Stomach smooth muscle (tissue), 2 donors: ENCODE measurements at regions not wholly inside any gene's neighbourhood (a gene's known extent, or its start where the extent isn't known, plus 50 kb on each side); places are given as distances from the start of the nearest gene placed in this dataset.

Experiments used
- H3K27ac ChIP-seq: one replicate; pipeline ENCODE4 v1.7.0; 2013; ENCODE audit warnings: mild to moderate bottlenecking, low read length, inconsistent platforms
- H3K27me3 ChIP-seq, 2 donors: one replicate each; pipeline ENCODE4 v1.7.0; 2013; ENCODE audit warnings: low read length in 2 of 2; ENCODE audit not compliant: insufficient read depth in 2 of 2, control insufficient read depth in 1 of 2
- H3K36me3 ChIP-seq, 2 donors: one replicate each; pipeline ENCODE4 v1.7.0; 2013; ENCODE audit warnings: low read length in 2 of 2; ENCODE audit not compliant: control insufficient read depth in 2 of 2, insufficient read depth in 2 of 2
- H3K4me1 ChIP-seq: one replicate; pipeline ENCODE4 v1.7.0; 2013; ENCODE audit warnings: low read length; ENCODE audit not compliant: control insufficient read depth, insufficient read depth
- H3K4me3 ChIP-seq, 2 donors: one replicate each; pipeline ENCODE4 v1.7.0; 2013; ENCODE audit warnings: low read length in 2 of 2
- H3K9ac ChIP-seq, 2 donors: one replicate each; pipeline ENCODE4 v1.7.0; 2013; ENCODE audit warnings: low read length in 2 of 2, mild to moderate bottlenecking in 1 of 2
- H3K9me3 ChIP-seq, 2 donors: one replicate each; pipeline ENCODE4 v1.7.0; 2013; ENCODE audit warnings: low read length in 2 of 2; ENCODE audit not compliant: control insufficient read depth in 2 of 2
- donor health status: healthy.
- donor health status: Pancreatic carcinoma.

DNA sequence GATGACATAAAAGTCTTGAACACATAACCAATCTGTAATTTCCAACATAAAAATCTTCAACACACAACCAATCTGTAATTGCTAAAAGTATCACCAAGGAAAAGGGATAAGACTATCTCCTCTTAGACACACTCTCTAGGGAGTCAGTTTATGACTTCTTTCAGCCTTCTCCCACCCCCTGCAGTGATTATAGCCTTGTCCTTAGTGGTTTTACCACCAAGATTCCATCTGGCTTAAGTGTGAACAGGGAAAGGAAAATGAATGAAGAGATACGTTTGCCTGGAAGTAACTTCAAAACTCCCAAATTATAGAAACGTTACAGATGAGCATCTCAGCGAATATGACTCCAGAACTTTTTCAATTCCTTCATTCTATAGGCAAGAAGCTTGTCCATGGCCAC is 136.2 kb upstream of the RASSF8 start:
- Histone ChIP-seq H3K27me3 (no peaks in the 10 kb centered on the region), H3K4me3 (no peak overlapping the region), H3K36me3 (no peaks in the 10 kb centered on the region), H3K9ac (no peak overlapping the region), H3K4me1 (peaks cover 11% of the 10 kb centered on the region), H3K27ac (no peak overlapping the region), H3K9me3 (peaks cover 2% of the 10 kb centered on the region in 2 donors)

DNA sequence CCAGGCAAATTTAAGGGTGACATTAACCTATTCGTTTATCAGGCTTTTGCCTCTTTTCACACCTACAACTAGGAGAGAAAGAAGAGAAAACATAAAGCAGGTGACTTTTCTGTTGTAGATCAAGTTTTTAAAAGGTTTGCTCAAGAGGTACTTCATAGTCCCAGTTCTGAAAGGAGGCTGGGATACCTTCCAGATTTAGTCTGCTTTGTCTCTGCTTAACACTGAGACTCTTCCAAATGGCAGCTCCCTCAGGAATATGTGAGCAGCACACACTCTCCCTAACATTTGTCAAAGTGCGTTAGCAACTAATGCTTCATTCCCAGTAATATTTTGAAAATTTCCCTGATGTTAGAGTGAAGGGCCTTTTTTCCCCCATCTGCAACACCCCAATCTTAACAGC is 133.7 kb upstream of the RASSF8 start:
- Histone ChIP-seq H3K9ac (peak overlapping the region in 1 of 2 donors; percentile 2), H3K36me3 (no peaks in the 10 kb centered on the region), H3K27ac (peak overlapping the region; percentile 74), H3K4me1 (peaks cover 20% of the 10 kb centered on the region), H3K27me3 (no peaks in the 10 kb centered on the region), H3K4me3 (no peak overlapping the region), H3K9me3 (no peaks in the 10 kb centered on the region)

DNA sequence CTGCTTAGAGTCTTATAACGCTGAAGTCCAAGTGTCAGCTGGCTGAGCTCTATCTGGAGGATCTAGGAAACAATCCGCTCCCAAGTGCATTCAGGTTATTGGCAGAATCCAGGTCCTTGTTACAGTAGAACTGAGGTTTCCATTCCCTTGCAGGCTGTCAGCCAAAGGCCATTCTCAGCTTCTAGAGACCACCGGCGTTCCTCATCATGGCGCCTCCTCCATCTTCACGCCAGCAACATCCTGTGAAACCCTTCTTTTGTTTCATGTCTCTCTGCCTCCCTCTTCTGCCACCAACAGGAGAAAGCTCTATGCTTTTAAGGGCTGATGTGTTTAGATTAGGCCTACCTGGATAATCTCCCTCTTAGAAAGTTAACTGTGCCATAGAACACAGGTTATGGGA is 133.0 kb upstream of the RASSF8 start:
- peaks cover 24% of the 10 kb centered on the region for H3K4me1 ChIP-seq
- H3K27ac ChIP-seq = peak overlapping the region; percentile 74
- no peak overlapping the region for H3K4me3 ChIP-seq
- no peaks in the 10 kb centered on the region for H3K9me3 ChIP-seq
- no peak overlapping the region for H3K9ac ChIP-seq
- no peaks in the 10 kb centered on the region for H3K27me3 ChIP-seq
- H3K36me3 ChIP-seq = no peaks in the 10 kb centered on the region

DNA sequence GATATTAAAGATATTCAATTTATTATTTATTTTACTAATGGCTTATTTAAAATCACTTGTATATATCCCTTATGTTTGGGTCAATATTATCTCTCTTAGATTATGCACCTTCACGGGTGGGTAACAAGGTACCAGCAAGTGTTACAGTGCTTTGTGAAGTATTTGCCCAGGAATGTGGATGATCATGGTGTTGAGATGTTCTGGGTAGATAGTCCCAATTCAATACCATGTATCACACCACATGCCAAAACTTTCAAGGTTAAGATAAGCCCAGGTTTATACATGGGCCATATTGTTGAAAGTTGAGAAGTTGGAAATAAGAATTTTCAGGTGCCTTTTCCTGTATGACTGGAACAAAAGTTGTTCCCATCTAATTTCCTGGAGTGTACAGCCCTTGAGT is 131.3 kb upstream of the RASSF8 start:
- Histone ChIP-seq H3K36me3 (no peaks in the 10 kb centered on the region), H3K27me3 (no peaks in the 10 kb centered on the region), H3K27ac (no peak overlapping the region), H3K4me1 (peaks cover 24% of the 10 kb centered on the region), H3K9me3 (no peaks in the 10 kb centered on the region), H3K9ac (no peak overlapping the region), H3K4me3 (no peak overlapping the region)

DNA sequence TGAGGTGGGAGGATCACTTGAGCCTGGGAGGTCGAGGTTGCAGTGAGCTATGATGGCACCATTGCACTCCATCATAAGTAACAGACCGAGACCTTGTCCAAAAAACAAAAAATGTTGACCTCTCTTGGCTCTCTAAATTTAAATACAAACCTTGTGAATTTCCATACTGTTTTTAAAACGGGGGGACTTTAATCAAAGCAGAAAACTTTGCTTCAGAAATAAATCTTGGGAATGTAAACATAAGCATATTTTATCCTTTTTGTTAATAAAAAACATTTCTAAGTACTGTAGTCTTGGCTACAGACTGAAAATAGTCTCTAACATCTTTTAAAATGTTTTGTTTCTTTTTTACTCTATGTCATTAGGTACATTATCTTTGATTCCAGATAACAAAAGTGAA is 130.7 kb upstream of the RASSF8 start:
- H3K9me3 ChIP-seq = no peaks in the 10 kb centered on the region
- H3K9ac ChIP-seq = no peak overlapping the region
- no peaks in the 10 kb centered on the region for H3K36me3 ChIP-seq
- peaks cover 24% of the 10 kb centered on the region for H3K4me1 ChIP-seq
- H3K27me3 ChIP-seq = no peaks in the 10 kb centered on the region
- H3K27ac ChIP-seq = peak overlapping the region; percentile 71
- peak overlapping the region; percentile 15 to 57 for H3K4me3 ChIP-seq

DNA sequence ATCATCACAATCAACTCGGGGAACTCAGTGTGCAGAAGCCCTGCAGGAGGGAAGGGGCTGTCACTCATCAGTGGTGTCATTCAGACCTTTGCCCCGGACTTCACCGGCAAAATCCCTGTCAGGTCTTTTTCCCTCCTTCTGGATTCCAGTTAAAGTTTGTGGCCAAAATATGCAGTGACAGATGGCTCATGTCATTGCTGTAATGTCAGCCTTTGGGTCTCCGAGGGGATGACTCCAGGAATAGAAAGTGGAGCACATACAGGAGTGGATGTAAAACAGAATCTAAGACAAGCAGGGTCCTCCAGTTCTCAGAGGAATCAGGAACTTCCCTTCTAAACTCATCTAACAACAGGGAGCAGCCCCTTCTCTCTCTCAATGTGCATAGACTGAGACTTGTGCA is 130.3 kb upstream of the RASSF8 start:
- peak overlapping the region; percentile 71 for H3K27ac ChIP-seq
- H3K4me1 ChIP-seq = peaks cover 24% of the 10 kb centered on the region

DNA sequence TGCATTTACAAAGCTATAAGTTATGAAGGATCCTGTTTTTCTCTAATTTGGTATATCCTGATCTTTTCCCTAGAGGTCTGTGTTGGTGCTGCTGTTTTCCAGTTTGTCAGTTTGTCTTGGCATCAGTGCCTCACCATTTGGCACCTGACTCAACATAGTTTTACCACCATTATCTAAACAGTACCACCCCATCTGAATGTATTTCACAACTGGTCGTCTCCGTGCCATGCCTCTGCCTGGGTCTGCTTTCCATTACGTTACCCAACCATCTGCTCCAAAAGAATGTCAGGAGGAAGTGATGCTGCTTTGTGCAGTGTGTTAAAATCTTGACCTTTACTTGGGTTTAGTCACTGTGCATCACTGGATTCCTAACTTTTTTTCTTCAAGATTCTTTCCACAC is 129.3 kb upstream of the RASSF8 start:
- Histone ChIP-seq H3K27ac (peak overlapping the region; percentile 71), H3K36me3 (no peaks in the 10 kb centered on the region), H3K27me3 (no peaks in the 10 kb centered on the region)

More for the DNA sequence above, 130.3 kb upstream of the RASSF8 start:
- Histone ChIP-seq H3K9ac (no peak overlapping the region), H3K9me3 (no peaks in the 10 kb centered on the region), H3K4me3 (peak overlapping the region; percentile 15 to 57), H3K36me3 (no peaks in the 10 kb centered on the region), H3K27me3 (no peaks in the 10 kb centered on the region)

DNA sequence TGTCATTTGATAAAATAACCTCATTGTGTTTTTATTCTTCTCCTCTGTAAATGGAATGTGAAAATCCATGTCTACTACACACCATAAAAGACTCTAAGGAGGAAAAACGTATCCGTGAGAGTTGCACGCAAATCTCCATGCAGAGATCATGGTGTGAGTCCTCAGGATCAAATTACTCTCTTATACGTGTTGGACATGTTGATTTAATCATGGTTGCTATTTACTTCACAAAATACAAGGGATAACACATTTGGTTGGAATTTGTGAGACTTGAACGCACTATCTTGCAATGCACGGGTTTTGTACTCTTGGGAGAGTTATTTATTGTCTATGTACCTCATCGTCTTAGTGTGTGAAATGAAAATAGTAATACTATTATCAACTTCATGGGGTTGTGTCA is 128.0 kb upstream of the RASSF8 start:
- no peak overlapping the region for H3K9ac ChIP-seq
- no peak overlapping the region for H3K27ac ChIP-seq
- H3K9me3 ChIP-seq = no peaks in the 10 kb centered on the region
- H3K4me3 ChIP-seq = no peak overlapping the region
- peaks cover 15% of the 10 kb centered on the region for H3K4me1 ChIP-seq
- no peaks in the 10 kb centered on the region for H3K27me3 ChIP-seq
- no peaks in the 10 kb centered on the region for H3K36me3 ChIP-seq

More for the DNA sequence above, 129.3 kb upstream of the RASSF8 start:
- H3K9ac ChIP-seq = peak overlapping the region; percentile 2 to 13
- H3K9me3 ChIP-seq = no peaks in the 10 kb centered on the region
- no peak overlapping the region for H3K4me3 ChIP-seq
- H3K4me1 ChIP-seq = peaks cover 23% of the 10 kb centered on the region

DNA sequence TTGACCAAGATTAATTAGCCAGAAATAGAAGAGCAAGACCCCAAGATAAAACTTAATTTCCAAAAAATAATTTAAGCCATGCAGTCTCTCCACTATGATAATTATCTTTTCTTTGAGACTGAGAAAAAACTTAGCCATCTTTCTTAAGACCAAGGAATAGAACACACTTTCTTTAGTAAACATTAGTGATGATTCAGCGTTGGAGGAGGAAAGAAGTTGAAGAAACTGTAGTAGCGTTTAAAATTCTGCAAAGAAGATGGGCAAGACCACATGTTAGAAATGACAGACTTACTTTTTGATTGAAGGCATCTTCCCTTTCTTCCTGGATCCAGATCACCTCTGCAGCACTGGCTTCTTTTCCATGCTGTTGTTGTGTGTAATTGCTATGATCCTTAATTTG is 124.8 kb upstream of the RASSF8 start:
- no peak overlapping the region for H3K27ac ChIP-seq
- H3K27me3 ChIP-seq = no peaks in the 10 kb centered on the region
- peaks cover 6% of the 10 kb centered on the region for H3K4me1 ChIP-seq
- no peaks in the 10 kb centered on the region for H3K36me3 ChIP-seq
- no peak overlapping the region for H3K4me3 ChIP-seq
- no peaks in the 10 kb centered on the region for H3K9me3 ChIP-seq
- no peak overlapping the region for H3K9ac ChIP-seq

DNA sequence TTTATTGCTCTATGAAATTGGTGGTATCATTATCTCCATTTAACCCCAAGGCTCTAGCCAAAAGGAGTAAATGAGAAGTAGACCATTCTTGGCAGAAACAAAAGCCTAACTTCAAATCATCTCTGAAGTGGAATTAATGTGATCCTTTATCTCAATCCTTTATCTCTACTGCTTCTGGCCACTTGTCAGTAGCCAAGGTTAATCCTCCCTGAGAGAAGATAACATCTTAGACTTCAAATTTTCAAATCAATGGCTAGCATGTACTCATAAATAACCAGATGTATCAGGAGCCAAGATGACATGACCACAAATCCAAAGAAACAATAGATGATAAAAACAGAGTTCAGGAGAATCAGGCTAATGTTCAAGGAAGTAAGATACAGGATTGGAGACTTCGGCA is 123.1 kb upstream of the RASSF8 start:
- no peaks in the 10 kb centered on the region for H3K27me3 ChIP-seq
- H3K4me3 ChIP-seq = no peak overlapping the region
- H3K9me3 ChIP-seq = no peaks in the 10 kb centered on the region
- H3K9ac ChIP-seq = no peak overlapping the region
- no peak overlapping the region for H3K27ac ChIP-seq
- no peaks in the 10 kb centered on the region for H3K4me1 ChIP-seq
- H3K36me3 ChIP-seq = no peaks in the 10 kb centered on the region

DNA sequence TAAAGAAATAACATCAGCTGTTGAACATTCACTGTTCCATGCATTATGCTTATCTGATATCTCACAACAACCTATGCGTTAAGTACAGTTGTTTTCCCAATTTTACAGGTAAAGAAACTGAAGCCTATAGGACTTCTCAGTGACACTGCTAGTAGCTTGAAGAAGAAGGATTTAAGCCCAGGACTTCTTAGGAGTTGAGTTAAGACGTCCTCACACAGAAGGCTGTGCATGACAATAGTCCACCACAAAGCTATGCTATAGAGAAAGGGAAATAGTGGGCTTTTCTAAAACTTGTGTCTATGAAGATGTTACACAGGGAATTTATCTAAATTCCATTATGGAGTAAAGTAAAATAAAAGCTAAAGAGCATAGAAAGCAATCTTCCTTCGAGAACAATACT is 120.5 kb upstream of the RASSF8 start:
- H3K9me3 ChIP-seq = no peaks in the 10 kb centered on the region
- H3K9ac ChIP-seq = no peak overlapping the region
- H3K27me3 ChIP-seq = no peaks in the 10 kb centered on the region
- H3K27ac ChIP-seq = no peak overlapping the region
- H3K4me1 ChIP-seq = no peaks in the 10 kb centered on the region
- no peaks in the 10 kb centered on the region for H3K36me3 ChIP-seq
- H3K4me3 ChIP-seq = no peak overlapping the region
